ENCODE measurements at regions not wholly inside any gene's neighbourhood (a gene's known extent, or its start where the extent isn't known, plus 50 kb on each side); places are given as distances from the start of the nearest gene placed in this dataset.

DNA sequence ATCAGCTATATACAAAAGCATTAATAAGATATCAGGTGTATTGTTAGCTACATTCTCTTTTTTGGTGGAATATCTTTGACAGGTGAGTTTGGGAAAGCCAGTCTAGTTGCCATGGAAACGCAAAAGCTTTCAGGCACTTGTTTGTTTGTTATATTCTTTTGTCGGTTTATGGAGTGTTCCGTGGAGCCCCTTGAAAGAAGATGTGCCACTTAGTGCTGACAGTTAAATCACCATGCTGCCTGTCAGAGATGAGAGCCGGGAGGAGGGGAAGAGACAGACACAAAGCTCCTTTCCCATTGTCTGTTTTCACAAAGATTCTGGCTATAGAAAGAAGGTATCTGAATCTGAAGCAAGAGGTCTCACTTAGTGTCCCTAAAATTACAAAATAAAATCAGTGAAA, 170.8 kb downstream of the SNAPC1 start:
- Histone ChIP-seq H3K27me3 (replicated peaks in 1 of 4; ENCODE audit: control extremely low read depth in 1 of 4, control insufficient read depth in 3 of 4, insufficient read depth in 4 of 4, low read length in 3 of 4) (peaks cover 0 to 10% (median 0%) of the 10 kb centered on the region in 4 experiments), H3K4me1 (ENCODE audit: control insufficient read depth in 2 of 2, insufficient read depth in 2 of 2, low read length in 2 of 2) (peaks cover 0 to 5% of the 10 kb centered on the region in 2 donors), H3K36me3 (replicated peaks in 1 of 2; ENCODE audit: control extremely low read depth in 1 of 2, control insufficient read depth in 1 of 2, extremely low read depth in 1 of 2, insufficient read depth in 2 of 2, low read length in 1 of 2) (no peaks in the 10 kb centered on the region), H3K4me2 (replicated peaks; ENCODE audit: low read depth, low read length, poor library complexity, severe bottlenecking) (no peak overlapping the region), H3K9me3 (ENCODE audit: control extremely low read depth in 1 of 3, control insufficient read depth in 2 of 3, insufficient read depth in 1 of 3, low read length in 2 of 3) (peaks cover 0 to 5% (median 0%) of the 10 kb centered on the region in 3 donors), H3K4me3 (ENCODE audit: control extremely low read depth in 1 of 5, extremely low read depth in 1 of 5, insufficient read depth in 1 of 5, low read depth in 2 of 5, low read length in 4 of 5) (no peak overlapping the region), H3K79me2 (ENCODE audit: control insufficient read depth, insufficient read depth, low read length) (no peaks in the 10 kb centered on the region), H2AFZ (ENCODE audit: insufficient read depth, low read depth, low read length, poor library complexity, severe bottlenecking) (no peak overlapping the region), H3K9ac (ENCODE audit: low read length) (no peak overlapping the region), H3K27ac (ENCODE audit: low read length in 2 of 2) (no peak overlapping the region), H4K20me1 (ENCODE audit: control insufficient read depth, insufficient read depth, low read length, poor library complexity, severe bottlenecking) (no peaks in the 10 kb centered on the region)
- Mint-ChIP-seq H3K27me3 (peaks cover 7% of the 10 kb centered on the region), H3K4me1 (peaks cover 17% of the 10 kb centered on the region), H3K9me3 (ENCODE audit: insufficient read depth) (no peaks in the 10 kb centered on the region), H3K27ac (no peak overlapping the region), H3K4me3 (no peak overlapping the region)
- 96% methylated on average over 3 of the region's 4 CpGs for WGBS (ENCODE audit: insufficient coverage)
- ATAC-seq (ENCODE audit: low read depth) (no peak), DNase-seq (no peak)
- no peak for TF ChIP-seq EZH2 (IDR thresholded peaks at IDR 0.05; ENCODE audit: borderline replicate concordance, insufficient read depth, low read depth, low read length, poor library complexity, severe bottlenecking)
- TF ChIP-seq, protein P1, sequence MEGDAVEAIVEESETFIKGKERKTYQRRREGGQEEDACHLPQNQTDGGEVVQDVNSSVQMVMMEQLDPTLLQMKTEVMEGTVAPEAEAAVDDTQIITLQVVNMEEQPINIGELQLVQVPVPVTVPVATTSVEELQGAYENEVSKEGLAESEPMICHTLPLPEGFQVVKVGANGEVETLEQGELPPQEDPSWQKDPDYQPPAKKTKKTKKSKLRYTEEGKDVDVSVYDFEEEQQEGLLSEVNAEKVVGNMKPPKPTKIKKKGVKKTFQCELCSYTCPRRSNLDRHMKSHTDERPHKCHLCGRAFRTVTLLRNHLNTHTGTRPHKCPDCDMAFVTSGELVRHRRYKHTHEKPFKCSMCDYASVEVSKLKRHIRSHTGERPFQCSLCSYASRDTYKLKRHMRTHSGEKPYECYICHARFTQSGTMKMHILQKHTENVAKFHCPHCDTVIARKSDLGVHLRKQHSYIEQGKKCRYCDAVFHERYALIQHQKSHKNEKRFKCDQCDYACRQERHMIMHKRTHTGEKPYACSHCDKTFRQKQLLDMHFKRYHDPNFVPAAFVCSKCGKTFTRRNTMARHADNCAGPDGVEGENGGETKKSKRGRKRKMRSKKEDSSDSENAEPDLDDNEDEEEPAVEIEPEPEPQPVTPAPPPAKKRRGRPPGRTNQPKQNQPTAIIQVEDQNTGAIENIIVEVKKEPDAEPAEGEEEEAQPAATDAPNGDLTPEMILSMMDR (IDR thresholded peaks at IDR 0.05), result no peak
- ChIA-PET POLR2A (no interaction called here), CTCF (interaction anchor here (0.8 to 2.0 kb wide), 5 partner anchors 8 to 195 kb away, joined by 3 to 7 read pairs (median 4); no protein-coding TSS in a partner anchor)
- intact Hi-C loops (cut with micrococcal nuclease), result no loop called here

DNA sequence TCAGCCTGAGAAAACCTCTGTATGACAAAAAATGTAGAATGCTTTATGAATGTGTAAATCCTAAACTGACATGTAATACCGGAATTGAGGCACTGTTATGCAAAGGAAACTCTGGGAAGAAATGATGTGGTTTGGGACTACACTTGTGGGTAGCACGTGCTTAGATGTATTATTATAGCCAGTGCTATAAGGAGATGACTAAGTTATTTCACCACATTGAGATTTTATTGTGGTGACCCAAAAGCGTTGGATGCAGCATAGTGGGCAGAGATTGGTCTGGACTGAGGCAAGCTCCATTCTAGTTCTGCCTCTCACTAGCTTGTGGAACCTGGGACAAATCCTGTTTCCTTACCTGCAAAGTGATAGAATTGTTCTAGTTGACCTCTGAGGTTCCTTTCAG, 172.2 kb downstream of the SNAPC1 start:
- Histone ChIP-seq H3K27me3 (replicated peaks in 1 of 4; ENCODE audit: control extremely low read depth in 1 of 4, control insufficient read depth in 3 of 4, insufficient read depth in 4 of 4, low read length in 3 of 4) (peaks cover 0 to 6% (median 0%) of the 10 kb centered on the region in 4 experiments), H3K27ac (ENCODE audit: low read length in 2 of 2) (no peak overlapping the region), H3K9me3 (ENCODE audit: control extremely low read depth in 1 of 3, control insufficient read depth in 2 of 3, insufficient read depth in 1 of 3, low read length in 2 of 3) (peaks cover 0 to 5% (median 0%) of the 10 kb centered on the region in 3 donors), H2AFZ (ENCODE audit: insufficient read depth, low read depth, low read length, poor library complexity, severe bottlenecking) (no peak overlapping the region), H4K20me1 (ENCODE audit: control insufficient read depth, insufficient read depth, low read length, poor library complexity, severe bottlenecking) (no peaks in the 10 kb centered on the region), H3K36me3 (replicated peaks in 1 of 2; ENCODE audit: control extremely low read depth in 1 of 2, control insufficient read depth in 1 of 2, extremely low read depth in 1 of 2, insufficient read depth in 2 of 2, low read length in 1 of 2) (no peaks in the 10 kb centered on the region), H3K4me2 (replicated peaks; ENCODE audit: low read depth, low read length, poor library complexity, severe bottlenecking) (no peak overlapping the region), H3K9ac (ENCODE audit: low read length) (no peak overlapping the region), H3K4me1 (ENCODE audit: control insufficient read depth in 2 of 2, insufficient read depth in 2 of 2, low read length in 2 of 2) (peaks cover 0 to 5% of the 10 kb centered on the region in 2 donors), H3K79me2 (ENCODE audit: control insufficient read depth, insufficient read depth, low read length) (no peaks in the 10 kb centered on the region), H3K4me3 (ENCODE audit: control extremely low read depth in 1 of 5, extremely low read depth in 1 of 5, insufficient read depth in 1 of 5, low read depth in 2 of 5, low read length in 4 of 5) (no peak overlapping the region)
- no peak for DNase-seq
- no peak overlapping the region for H3K4me3 Mint-ChIP-seq
- WGBS (ENCODE audit: insufficient coverage), result 60% methylated on average over 1 of the region's 3 CpGs
- ATAC-seq (ENCODE audit: low read depth), result no peak
- ChIA-PET POLR2A (no interaction called here), CTCF (interaction anchor here (1.2 to 2.0 kb wide), 3 partner anchors 9 to 192 kb away, joined by 3 to 7 read pairs (median 6); no protein-coding TSS in a partner anchor)
- no peak overlapping the region for H3K27ac Mint-ChIP-seq
- H3K4me1 Mint-ChIP-seq, result peaks cover 10% of the 10 kb centered on the region
- TF ChIP-seq EZH2 (IDR thresholded peaks at IDR 0.05; ENCODE audit: borderline replicate concordance, insufficient read depth, low read depth, low read length, poor library complexity, severe bottlenecking), result no peak
- TF ChIP-seq, protein P1 (IDR thresholded peaks at IDR 0.05), result no peak
- peaks cover 11% of the 10 kb centered on the region for H3K27me3 Mint-ChIP-seq
- intact Hi-C loops (cut with micrococcal nuclease), result no loop called here
- no peaks in the 10 kb centered on the region for H3K9me3 Mint-ChIP-seq (ENCODE audit: insufficient read depth)
